NOMO-1 treated with dmso at 0.1 percent for 144 hours (cell line): ENCODE measurements at regions not wholly inside any gene's neighbourhood (a gene's known extent, or its start where the extent isn't known, plus 50 kb on each side); places are given as distances from the start of the nearest gene placed in this dataset.

Experiments used
- DNase-seq: peaks from one replicate; lab custom pipeline; 2025; ENCODE audit not compliant: unreplicated experiment; lab: John Stamatoyannopoulos, UW

GRCh38 chr4:123455360-123455759 lies 58.8 kb downstream of the SPRY1 start:
- DNase-seq, result no peak

GRCh38 chr4:123462007-123462406 lies 65.4 kb downstream of the SPRY1 start:
- DNase-seq, result no peak

DNA sequence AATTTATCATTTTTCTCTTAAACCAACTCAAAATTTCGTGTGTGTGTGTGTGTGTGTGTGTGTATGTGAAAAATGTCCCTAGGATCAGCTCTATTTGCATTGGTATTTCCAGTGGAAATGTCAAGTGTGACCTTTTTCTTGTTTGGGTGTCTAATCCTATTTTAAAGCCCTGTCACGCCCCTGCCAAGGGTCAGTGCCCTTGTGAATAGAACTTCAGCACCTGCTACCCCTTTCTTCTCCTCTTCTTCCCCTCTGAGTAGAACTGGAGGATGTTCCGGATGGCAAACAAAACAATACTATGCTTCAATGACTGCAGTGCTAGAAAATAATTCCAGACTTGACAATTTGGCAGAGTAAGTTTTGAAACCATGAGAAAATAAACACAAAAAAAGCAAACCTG lies 67.3 kb downstream of the SPRY1 start:
- no peak for DNase-seq

- no peak for DNase-seq
These were observed 68.8 kb downstream of the SPRY1 start for GRCh38 chr4:123465416-123465815.

DNA sequence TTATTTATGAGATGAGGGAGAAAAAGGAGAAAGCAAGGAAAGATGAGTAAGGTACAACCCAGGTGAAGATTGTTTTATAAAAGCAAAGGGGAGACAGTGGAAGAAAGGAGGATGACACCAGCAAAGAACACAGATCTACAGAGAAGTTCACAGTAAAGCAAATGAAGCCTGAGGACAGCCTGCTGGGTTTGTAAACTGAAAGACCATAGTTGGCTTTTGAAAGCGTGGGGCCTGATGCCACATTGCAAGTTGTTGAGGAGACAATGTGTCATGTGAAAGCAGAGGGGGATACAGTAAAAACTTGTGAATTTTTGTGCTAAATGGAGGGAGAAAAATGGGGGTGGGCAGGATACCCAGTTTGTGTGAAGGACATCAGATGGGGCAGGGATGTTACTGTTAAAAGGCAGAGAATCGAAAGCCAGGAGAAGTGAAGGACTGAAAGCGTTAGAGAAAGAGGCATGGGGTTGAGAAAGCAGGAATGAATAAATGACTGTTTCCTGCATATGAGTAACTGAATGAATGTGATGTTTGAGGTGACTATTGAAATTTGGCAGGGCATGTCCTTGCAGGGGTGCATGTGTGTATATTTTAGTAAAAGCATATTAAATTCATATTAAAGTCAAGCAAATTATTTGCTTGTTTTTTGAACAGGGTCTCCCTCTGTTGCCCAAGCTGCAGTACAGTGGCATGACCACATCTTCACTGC lies 69.6 kb downstream of the SPRY1 start:
- no peak for DNase-seq

DNA sequence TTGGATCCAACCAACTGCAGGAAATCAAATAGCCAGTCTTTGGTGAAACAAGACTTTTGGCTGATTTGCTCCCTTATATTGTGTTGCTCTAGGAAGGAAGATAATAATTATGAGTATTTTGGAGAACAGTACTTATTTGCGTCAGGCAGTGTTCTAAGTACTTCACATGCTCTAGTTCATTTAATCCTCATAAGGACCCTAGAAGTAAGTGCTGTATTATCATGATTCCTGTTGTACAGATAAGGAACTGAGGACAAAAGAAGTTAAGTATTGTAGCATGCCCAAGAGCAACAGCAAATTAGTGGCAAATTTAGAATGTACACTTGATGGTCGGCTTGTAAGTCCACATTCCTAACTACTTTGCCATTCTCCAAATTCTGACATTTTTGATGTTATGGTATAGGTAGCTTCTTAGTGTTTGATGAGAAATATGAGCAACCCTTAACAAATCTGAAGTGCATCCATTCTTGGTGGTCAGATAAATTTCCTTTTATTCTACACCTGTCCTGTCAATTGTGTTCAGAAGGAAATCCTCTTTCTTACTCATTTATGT lies 72.0 kb downstream of the SPRY1 start:
- DNase-seq, result no peak

DNA sequence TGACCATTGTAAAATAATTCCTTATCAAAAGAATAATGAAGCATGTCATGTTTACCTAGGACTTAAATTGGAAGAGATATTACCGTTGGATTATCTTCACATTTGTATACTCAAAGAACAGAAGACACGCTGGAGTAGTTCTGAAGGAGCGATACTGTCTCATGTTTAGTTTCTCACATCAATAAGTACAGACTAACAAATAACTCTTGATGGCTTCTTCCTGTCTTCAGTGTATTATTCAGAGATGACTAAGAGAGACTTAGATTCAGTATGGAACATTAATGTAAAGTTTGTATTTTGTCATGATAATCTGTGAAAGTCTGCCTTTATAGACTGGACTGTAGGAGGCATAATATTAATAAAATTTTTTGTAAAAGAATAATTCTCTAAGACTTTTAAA lies 72.7 kb downstream of the SPRY1 start:
- no peak for DNase-seq

GRCh38 chr4:123469696-123470095 lies 73.1 kb downstream of the SPRY1 start:
- no peak for DNase-seq

DNA sequence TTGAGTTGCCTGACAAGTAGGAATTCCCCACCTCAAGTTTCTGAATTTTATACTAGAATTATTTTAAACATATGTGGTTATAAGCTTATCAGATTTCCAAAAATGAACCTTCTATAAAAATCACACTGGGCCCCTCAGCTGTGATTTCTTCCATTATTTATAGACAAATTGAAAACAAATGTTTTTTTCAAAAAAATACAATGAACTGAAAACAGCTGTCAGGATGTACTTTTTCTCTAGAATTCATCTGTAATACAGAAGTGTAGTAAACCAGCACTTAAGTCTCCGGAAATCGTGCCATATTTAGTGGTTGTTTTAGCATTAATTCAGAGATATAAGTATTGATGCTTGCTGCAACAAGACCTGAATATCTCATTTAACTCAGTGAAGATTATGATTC lies 74.0 kb downstream of the SPRY1 start:
- DNase-seq, result no peak

DNA sequence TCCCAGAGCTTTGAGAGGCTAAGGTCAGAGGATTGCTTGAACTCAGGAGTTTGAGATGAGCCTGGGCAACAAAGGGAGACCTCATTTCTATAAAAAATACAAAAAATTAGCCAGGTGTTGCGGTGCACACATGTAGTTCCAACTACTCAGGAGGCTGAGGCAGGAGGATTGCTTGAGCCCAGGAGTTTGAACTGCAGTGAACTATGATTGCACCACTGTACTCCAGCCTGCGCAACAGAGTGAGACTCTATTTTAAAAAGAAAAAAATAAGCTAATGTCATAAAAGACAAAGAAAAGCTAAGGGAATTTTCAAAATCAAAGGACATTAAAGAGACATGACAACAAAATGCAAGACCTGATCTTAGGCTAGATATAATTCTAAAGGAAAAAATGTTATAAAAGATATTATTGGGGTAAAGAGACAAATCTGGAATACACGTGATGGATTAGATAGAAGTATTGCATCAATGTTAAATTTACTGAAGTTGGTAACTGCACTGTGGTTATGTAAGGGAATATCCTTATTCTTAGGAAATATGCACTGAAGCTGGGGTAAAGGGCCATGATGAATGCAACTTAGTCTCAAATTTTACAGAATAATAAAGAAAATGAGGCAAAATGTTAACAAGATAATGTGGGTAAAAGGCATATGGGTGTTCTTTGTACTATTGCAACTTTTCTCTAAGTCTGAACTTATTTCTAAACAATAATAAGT lies 75.2 kb downstream of the SPRY1 start:
- no peak for DNase-seq

DNA sequence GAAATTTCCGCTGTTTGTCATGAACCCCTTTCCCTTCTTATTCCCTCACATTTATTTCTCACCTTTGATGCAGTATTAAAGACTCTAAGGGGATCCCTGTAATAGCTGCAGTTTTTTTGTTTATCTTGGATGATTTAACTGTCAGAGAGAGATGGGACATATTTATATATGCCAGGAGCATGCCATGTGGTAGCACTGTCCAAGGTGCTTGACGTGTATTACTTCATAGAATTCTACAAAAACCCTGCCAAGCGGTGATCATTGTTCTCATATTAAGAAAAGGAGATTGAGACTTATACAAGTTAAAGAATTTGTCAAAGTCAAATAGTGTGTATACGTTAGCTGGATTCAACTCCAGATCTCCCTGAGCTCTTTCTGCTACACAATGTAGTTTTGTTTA lies 78.2 kb downstream of the SPRY1 start:
- DNase-seq, result no peak

DNA sequence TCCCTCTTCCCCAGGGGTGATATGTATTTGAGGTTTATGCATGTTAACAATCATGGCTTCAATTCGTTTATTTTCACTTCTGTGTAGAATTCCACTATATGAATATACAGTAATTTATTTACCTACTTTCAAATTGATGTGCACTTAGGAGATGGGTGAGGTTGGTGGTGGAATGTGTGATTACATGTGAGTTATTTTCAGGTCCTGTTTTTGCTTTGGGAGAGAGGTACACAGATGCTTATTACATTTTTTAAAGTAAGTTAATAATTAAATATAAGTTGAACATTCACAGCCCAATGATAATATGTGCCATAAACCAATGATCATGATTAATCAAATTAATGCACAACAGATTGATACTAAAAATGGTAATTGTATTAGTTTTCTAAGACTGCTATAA lies 79.5 kb downstream of the SPRY1 start:
- DNase-seq, result no peak

DNA sequence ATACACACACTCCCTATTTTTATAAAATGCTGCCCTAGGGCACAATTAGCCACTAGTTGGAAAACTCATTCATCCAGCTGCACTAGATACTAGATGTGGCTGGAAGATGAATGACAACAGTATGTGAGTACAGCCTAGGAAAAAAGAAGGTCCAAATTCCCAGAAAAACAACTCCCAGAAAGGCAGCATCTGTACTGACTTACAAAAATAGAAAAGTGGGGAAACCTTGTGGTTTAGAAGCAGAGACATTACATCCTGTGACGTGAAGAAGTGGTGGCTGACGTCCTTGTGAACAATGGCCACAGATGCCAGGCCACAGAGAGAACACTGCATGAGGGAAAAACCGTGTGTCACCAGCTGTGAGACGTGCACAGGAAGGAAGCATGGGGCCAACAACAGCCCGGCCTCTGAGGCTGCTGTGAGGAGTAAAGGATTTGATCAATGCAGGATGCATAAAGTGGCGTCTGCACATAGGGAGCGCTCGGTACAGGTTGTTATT lies 81.2 kb downstream of the SPRY1 start:
- DNase-seq, result no peak

- no peak for DNase-seq
These were observed 82.3 kb downstream of the SPRY1 start for GRCh38 chr4:123478859-123479345.

GRCh38 chr4:123479944-123480343 lies 83.3 kb downstream of the SPRY1 start:
- DNase-seq, result no peak

DNA sequence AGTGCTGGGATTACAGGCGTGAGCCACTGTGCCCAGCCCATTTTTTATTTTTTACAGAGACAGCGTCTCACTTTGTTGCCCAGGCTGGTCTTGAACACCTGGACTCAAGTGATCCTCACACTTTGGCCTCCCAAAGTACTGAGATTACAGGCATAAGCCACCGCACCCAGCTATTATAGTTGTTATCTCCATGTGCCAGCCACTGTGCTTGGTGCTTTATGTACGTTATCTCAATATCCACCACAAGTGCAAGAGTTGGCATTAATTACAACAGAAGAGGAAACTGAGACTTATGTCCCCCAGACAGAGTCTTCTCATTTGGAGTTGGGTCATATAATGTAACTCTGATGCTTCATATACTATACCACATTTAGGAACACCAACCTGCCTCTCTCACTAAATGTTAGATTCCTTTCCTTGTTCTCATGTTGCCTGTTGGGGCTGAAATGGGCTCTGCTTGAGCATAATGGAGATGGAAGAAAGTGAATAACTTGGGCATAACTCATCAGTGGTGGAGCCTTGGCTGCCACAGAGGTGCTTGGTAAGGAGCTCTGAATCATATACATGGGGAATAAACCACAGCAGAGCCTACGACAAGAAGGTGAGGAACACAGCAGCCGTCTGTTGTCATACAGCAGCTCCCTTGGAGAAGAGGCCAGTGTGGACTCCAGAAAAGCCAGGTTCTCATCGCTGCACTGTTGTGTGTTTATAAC lies 84.3 kb downstream of the SPRY1 start:
- DNase-seq, result no peak

DNA sequence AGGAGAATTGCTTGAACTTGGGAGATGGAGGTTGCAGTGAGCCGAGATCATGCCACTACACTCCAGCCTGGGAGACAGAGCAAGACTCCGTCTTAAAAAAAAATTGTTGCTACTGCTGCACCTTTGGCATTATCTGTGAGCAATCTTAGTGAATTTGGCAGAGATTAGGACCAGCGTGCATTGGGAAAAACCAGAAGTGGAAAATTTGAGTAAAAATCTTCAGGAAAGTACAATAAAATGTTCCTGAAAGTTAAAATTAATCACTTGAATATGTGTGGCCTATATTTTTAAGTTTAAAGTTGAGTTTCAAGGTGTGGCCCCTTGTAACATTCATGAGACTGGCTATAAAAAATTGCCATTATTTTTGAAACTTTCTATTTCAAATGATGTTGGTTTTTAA lies 85.1 kb downstream of the SPRY1 start:
- DNase-seq, result no peak

DNA sequence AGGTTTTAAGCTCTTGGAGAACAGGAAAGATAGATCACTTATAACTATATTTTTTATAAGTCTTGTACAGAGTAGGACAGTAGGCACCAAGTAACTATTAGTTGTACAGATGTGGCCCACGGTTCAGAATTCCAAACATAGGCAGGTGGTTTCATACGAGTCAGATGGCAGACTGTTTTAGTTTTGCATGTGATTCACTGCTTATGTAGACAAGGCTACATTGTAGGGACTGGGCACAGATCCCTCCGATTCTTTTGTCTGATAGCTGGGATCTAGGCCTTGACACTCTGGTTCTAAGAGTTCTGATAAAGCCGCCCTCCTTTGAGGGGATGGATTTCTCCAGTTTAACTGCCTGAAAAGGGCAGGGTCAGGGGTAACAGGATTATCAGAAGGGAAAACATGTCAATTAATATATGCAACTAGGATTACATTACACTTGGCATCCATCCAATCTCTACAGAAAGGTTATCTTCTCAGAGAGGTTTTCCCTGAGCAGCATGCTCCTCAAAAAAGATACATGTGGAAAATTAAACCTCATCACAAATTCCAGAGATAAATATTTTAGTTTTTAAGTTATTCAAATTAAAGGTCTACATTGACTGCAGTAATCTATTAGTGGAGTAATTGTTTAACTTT lies 87.8 kb downstream of the SPRY1 start:
- DNase-seq, result no peak

GRCh38 chr4:123485601-123486000 lies 89.0 kb downstream of the SPRY1 start:
- DNase-seq, result no peak

- DNase-seq, result peak; percentile 35
These were observed 92.3 kb downstream of the SPRY1 start for GRCh38 chr4:123488916-123489315.

DNA sequence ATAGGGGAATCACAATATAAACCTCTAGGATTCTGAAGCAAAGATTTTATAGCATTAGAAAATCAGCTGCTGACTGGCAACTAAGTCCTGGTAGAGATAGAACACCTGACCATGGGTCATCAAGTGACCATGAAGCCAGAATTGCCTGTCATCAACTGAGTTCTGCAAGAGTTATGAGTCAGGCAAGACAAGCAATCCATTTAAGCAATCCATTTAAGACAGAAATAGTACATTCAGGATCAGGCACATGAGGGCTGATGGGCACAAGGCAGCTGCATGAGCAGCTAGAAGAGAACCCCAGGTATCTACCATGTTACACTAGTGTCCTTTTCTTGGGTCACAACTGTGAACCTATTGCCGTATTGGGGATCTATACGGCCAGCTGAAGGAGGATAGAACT lies 98.9 kb downstream of the SPRY1 start:
- no peak for DNase-seq
